ENCODE measurements at regions not wholly inside any gene's neighbourhood (a gene's known extent, or its start where the extent isn't known, plus 50 kb on each side); places are given as distances from the start of the nearest gene placed in this dataset.
A peak's percentile ranks its signal among the peaks of the same experiment; 100 is the strongest.

DNA sequence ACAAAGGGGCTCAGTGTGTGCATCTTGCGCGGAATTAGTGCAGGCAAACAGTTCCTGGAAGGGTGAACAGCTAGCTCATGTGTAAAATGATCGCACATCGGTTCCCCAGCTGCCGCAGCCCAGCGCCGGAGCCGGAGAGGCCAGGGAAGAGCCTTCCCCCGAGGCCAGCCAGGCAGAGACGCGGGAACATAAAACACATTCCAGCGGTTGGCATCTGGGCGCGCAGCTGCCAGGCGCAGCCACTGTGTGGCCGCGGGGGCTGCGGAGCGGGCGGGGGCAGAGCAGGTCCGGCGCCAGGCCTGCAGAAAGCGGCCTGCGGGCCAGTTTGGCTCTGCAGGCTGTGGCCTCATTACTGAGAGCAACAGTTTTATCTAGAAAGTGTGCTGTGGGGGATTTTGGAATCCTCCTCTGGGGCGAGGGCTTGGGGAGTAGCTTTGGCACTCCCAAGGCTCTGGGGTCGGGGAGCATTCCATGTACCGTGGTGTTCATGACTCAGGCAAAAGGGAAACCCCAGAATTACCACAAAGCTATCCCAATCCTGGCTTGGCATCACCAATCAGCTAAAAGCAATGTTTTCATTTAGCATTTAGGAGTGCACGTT lies 74.3 kb downstream of the SAMD9 start:
- H3K4me3 ChIP-seq, result peak overlapping the region; percentile 23 to 35 (median 32)

DNA sequence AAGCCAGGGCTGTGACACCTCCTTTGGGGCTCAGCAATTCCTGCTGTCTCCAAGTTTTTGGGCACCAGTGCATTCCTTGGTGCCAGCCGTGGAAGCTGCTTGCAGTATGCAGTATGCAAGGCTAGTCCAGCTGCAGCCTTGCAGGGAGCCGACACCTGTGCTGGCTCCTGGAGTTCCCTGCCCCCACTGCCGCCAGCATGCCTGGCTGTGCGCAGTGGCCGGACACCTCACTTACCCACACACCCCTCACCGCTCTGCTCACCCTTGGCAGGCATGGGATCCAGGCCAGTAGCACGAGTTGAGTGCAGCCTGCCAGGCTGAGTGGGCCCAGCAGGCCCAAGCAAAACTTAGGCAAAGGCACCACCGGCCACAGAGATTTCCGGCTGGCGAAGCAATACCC lies 77.4 kb downstream of the SAMD9 start:
- Histone ChIP-seq H3K4me3 (no peak overlapping the region), H3K36me3 (no peaks in the 10 kb centered on the region), H3K27ac (no peak overlapping the region), H3K4me1 (peaks cover 0 to 15% (median 6%) of the 10 kb centered on the region in 4 donors), H3K9me3 (no peaks in the 10 kb centered on the region), H3K27me3 (no peaks in the 10 kb centered on the region)
- 33 to 85% (median 38%) methylated on average over 5 to 10 of the region's 10 CpGs for WGBS, 5 donors
- TF ChIP-seq, protein P1, sequence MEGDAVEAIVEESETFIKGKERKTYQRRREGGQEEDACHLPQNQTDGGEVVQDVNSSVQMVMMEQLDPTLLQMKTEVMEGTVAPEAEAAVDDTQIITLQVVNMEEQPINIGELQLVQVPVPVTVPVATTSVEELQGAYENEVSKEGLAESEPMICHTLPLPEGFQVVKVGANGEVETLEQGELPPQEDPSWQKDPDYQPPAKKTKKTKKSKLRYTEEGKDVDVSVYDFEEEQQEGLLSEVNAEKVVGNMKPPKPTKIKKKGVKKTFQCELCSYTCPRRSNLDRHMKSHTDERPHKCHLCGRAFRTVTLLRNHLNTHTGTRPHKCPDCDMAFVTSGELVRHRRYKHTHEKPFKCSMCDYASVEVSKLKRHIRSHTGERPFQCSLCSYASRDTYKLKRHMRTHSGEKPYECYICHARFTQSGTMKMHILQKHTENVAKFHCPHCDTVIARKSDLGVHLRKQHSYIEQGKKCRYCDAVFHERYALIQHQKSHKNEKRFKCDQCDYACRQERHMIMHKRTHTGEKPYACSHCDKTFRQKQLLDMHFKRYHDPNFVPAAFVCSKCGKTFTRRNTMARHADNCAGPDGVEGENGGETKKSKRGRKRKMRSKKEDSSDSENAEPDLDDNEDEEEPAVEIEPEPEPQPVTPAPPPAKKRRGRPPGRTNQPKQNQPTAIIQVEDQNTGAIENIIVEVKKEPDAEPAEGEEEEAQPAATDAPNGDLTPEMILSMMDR (IDR thresholded peaks at IDR 0.05), result no peak
- TF ChIP-seq POLR2A (IDR thresholded peaks at IDR 0.05), result no peak
- no peak for TF ChIP-seq POLR2AphosphoS5 (IDR thresholded peaks at IDR 0.05)
- no peak for TF ChIP-seq EP300 (IDR thresholded peaks at IDR 0.05)
- intact Hi-C loops (cut with DNase I; ENCODE audit: low total_unique reads), result no loop called here
- peak in 1 of 2 donors; percentile 55 for DNase-seq

More for the DNA sequence above, 74.3 kb downstream of the SAMD9 start:
- Histone ChIP-seq H3K4me1 (peaks cover 0 to 15% (median 6%) of the 10 kb centered on the region in 4 donors), H3K27ac (no peak overlapping the region), H3K36me3 (no peaks in the 10 kb centered on the region), H3K9me3 (no peaks in the 10 kb centered on the region), H3K27me3 (no peaks in the 10 kb centered on the region)
- TF ChIP-seq, protein P1 (IDR thresholded peaks at IDR 0.05), result no peak
- no peak for TF ChIP-seq POLR2A (IDR thresholded peaks at IDR 0.05)
- no peak for TF ChIP-seq EP300 (IDR thresholded peaks at IDR 0.05)
- TF ChIP-seq POLR2AphosphoS5 (IDR thresholded peaks at IDR 0.05), result no peak
- intact Hi-C loops (cut with DNase I; ENCODE audit: low total_unique reads), result no loop called here
- WGBS, 5 donors, result 29 to 53% (median 38%) methylated on average over 23 to 28 of the region's 28 CpGs
- DNase-seq, result peak in 1 of 2 donors; percentile 72

DNA sequence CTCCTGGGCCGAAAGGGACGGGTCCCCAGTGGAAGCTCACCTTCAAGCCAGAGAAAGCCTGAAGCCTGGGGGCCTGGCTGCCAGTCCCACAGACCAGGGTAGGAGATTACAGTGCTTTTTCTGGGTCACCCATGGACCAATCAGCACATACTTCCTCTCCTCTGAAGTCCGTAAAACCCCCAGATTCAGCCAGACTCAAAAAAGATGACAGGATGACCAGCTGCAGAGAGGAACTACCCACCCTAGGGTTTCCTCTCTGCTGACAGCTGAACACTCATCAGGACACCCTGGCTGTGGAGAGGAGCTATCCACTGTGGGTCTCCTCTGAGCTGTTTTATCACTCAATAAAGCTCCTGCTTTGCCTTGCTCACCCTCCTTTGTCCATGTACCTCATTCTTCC lies 78.0 kb downstream of the SAMD9 start:
- Histone ChIP-seq H3K4me1 (peaks cover 0 to 15% (median 6%) of the 10 kb centered on the region in 4 donors), H3K36me3 (no peaks in the 10 kb centered on the region), H3K27me3 (no peaks in the 10 kb centered on the region), H3K9me3 (no peaks in the 10 kb centered on the region), H3K4me3 (no peak overlapping the region), H3K27ac (no peak overlapping the region)
- TF ChIP-seq EP300 (IDR thresholded peaks at IDR 0.05) (no peak), POLR2AphosphoS5 (IDR thresholded peaks at IDR 0.05) (no peak), POLR2A (IDR thresholded peaks at IDR 0.05) (no peak)
- TF ChIP-seq, protein P1 (IDR thresholded peaks at IDR 0.05), result no peak
- 83 to 92% (median 86%) methylated on average over 3 of the region's 3 CpGs for WGBS, 5 donors
- no peak for DNase-seq
- intact Hi-C loops (cut with DNase I; ENCODE audit: low total_unique reads), result no loop called here

DNA sequence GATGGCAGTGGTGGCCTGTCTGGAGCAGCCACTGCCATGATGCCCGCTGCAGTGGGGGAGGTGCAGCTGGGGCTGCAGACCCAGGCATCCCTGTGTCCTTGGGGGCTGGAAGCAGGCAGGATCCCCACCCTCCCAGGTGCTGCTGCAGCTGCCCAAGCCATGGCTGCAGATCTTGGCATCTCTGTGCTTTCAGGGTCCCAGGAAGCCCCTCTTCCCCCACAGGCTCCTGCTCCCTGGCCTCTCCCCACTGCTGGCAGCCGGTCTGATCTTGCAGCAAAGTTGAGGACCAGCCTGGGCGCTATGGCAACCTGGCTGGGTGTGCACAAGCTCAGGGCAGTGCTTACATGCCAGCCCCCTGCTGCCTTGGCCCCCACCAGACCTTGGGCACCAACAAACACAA lies 78.5 kb downstream of the SAMD9 start:
- TF ChIP-seq, protein P1 (IDR thresholded peaks at IDR 0.05), result no peak
- TF ChIP-seq POLR2A (IDR thresholded peaks at IDR 0.05) (no peak), POLR2AphosphoS5 (IDR thresholded peaks at IDR 0.05) (no peak), EP300 (IDR thresholded peaks at IDR 0.05) (no peak)
- Histone ChIP-seq H3K36me3 (no peaks in the 10 kb centered on the region), H3K27me3 (no peaks in the 10 kb centered on the region), H3K27ac (no peak overlapping the region), H3K4me1 (peaks cover 0 to 15% (median 6%) of the 10 kb centered on the region in 4 donors), H3K9me3 (no peaks in the 10 kb centered on the region), H3K4me3 (no peak overlapping the region)
- DNase-seq, result no peak
- WGBS, 5 donors, result 86 to 97% (median 96%) methylated on average over 3 of the region's 3 CpGs
- intact Hi-C loops (cut with DNase I; ENCODE audit: low total_unique reads), result no loop called here

All from stomach (tissue), 8 donors.